Urothelium cell line (cell line): ENCODE measurements at regions not wholly inside any gene's neighbourhood (a gene's known extent, or its start where the extent isn't known, plus 50 kb on each side); places are given as distances from the start of the nearest gene placed in this dataset.

Experiments used
- DNase-seq: peaks from one replicate; pipeline ENCODE4 v3.0.0; 2011; ENCODE audit warnings: low spot score, mixed read lengths
- FAIRE-seq: peaks from 2 replicates; lab custom pipeline; 2011; peaks lifted over from hg19 to GRCh38; lab: Jason Lieb, UNC

GRCh38 chr2:74759986-74760385 is 73.9 kb upstream of the HK2 start:
- FAIRE-seq: no peak
- no peak for DNase-seq

- FAIRE-seq: no peak
- no peak for DNase-seq
Measured at GRCh38 chr2:74760875-74761630, 72.9 kb upstream of the HK2 start.

GRCh38 chr2:74762789-74763188 is 71.1 kb upstream of the HK2 start:
- no peak for DNase-seq
- FAIRE-seq: no peak

- FAIRE-seq: no peak
- no peak for DNase-seq
Measured at GRCh38 chr2:74763962-74764428, 69.9 kb upstream of the HK2 start.

GRCh38 chr2:74764429-74765272 is 69.3 kb upstream of the HK2 start:
- no peak for FAIRE-seq
- no peak for DNase-seq

- FAIRE-seq (no peak), DNase-seq (no peak)
Measured at GRCh38 chr2:74766780-74767179, 67.1 kb upstream of the HK2 start.

- FAIRE-seq (no peak), DNase-seq (no peak)
Measured at GRCh38 chr2:74767618-74768017, 66.3 kb upstream of the HK2 start.

- FAIRE-seq (no peak), DNase-seq (no peak)
Measured at GRCh38 chr2:74768401-74768914, 65.5 kb upstream of the HK2 start.

GRCh38 chr2:74772046-74772445 is 61.9 kb upstream of the HK2 start:
- no peak for FAIRE-seq

GRCh38 chr2:74777161-74777900 is 56.6 kb upstream of the HK2 start:
- no peak for DNase-seq
- no peak for FAIRE-seq

More at GRCh38 chr2:74772046-74772445, 61.9 kb upstream of the HK2 start:
- no peak for DNase-seq

GRCh38 chr2:74778381-74779264 is 55.3 kb upstream of the HK2 start:
- FAIRE-seq: no peak
- DNase-seq: no peak

GRCh38 chr2:74779265-74779558 is 54.7 kb upstream of the HK2 start:
- no peak for FAIRE-seq

GRCh38 chr2:74779587-74780135 is 54.3 kb upstream of the HK2 start:
- FAIRE-seq (no peak), DNase-seq (no peak)

More at GRCh38 chr2:74779265-74779558, 54.7 kb upstream of the HK2 start:
- no peak for DNase-seq
